SK-N-SH (cell line): ENCODE measurements at regions not wholly inside any gene's neighbourhood (a gene's known extent, or its start where the extent isn't known, plus 50 kb on each side); places are given as distances from the start of the nearest gene placed in this dataset.

Experiments used
- CTCF ChIP-seq: fragments of 200-600 bp; sonication (generic); IDR thresholded peaks from 2 replicates; pipeline ENCODE4 v1.6.1; 2017; ENCODE audit warnings: antibody characterized with exemption, mild to moderate bottlenecking, moderate library complexity
- POLR2AphosphoS5 ChIP-seq: IDR thresholded peaks from 2 replicates; pipeline ENCODE4 v1.6.1; 2012; ENCODE audit warnings: low read depth, low read length

- TF ChIP-seq POLR2AphosphoS5 = no peak
- TF ChIP-seq CTCF = no peak
Measured at GRCh38 chr12:25639406-25639805, 86.3 kb upstream of the LMNTD1 start.
